GM19043 (cell line): ENCODE measurements at regions not wholly inside any gene's neighbourhood (a gene's known extent, or its start where the extent isn't known, plus 50 kb on each side); places are given as distances from the start of the nearest gene placed in this dataset.

ENCODE experiments used
- ATAC-seq: cut with Tn5 transposase; IDR thresholded peaks from one replicate; pipeline ENCODE4 v1.9.1; 2021; ENCODE audit warnings: low read depth; ENCODE audit not compliant: unreplicated experiment

DNA sequence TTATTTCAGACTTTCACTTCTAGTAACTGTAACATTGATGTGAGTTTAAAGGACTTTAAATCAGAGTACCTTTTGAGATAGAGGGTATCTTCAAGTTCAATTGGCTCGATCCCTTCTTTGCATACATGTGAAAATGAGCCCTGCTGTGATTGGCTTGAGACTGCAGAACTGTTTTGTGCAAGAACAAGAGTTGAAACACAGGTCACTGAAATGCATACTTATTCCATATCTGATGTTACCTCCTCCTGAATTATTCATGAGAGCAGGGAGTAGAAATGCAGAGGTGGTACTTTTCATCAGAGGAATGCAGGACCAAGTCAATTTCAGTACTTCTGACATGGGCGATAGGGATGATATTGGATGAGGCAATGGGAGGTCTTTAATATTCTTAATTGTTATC lies 459.5 kb downstream of the TLR4 start:
- ATAC-seq: no peak

DNA sequence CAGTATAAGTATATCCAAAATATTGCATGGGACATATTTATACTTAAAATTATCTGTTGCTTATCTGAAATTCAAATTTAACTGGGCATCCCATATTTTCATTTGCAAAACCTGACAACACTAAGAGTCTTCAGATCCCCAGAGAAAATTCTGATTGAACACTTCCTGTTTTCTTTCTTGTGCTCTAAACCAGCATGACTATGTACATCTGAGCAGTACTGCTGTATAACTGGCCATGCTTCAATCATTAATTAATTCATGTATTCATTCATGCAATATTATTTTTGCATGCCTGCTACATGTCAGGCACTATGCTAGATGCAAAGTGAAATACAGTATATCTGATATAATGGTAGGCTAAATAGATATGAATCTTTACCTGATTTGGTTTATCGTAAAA lies 461.2 kb downstream of the TLR4 start:
- ATAC-seq: no peak

- no peak for ATAC-seq
These were observed 466.1 kb downstream of the TLR4 start for GRCh38 chr9:118170032-118170955.

DNA sequence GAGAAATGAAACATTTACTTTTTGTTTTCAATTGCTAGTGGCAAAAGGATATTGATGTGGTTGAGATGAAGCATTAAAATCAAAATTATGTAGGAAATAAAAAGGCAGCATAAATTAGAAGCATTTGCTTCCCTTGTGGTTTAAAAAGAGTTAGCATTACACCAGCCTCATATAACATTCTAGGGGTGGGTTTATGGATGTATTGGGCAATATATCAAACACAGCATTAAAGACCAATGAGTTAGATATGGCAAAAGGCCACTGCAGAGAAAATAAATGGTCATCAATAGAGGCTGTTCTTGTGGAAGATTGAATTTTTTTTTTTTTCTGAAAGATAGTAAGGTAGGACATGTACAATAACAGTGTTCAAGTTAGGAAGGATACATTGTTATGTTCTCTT lies 473.0 kb downstream of the TLR4 start:
- no peak for ATAC-seq

GRCh38 chr9:118183576-118183975 lies 479.4 kb downstream of the TLR4 start:
- no peak for ATAC-seq

GRCh38 chr9:118187408-118187807 lies 483.2 kb downstream of the TLR4 start:
- ATAC-seq: no peak

- no peak for ATAC-seq
These were observed 485.4 kb downstream of the TLR4 start for GRCh38 chr9:118189615-118190014.

- no peak for ATAC-seq
These were observed 488.6 kb downstream of the TLR4 start for GRCh38 chr9:118192807-118193206.

DNA sequence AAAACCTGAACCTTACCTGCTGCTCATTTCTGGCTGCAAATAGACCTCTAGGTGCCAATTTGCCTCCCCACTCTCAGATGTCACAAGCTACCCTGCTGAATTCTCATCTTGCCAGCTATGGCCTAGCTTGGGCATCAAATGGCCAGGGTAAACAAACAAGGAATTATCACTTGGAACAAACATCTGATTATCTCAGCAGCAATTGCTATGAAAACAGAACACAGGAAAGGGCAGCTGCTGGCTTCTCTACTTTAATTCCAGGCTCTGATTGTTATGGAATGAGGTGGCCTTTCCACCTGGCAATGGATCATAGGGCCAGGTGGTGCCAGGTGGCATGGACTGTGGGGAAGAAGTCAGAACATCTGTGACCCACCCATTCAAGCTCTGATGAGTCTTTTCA lies 505.1 kb downstream of the TLR4 start:
- no peak for ATAC-seq

DNA sequence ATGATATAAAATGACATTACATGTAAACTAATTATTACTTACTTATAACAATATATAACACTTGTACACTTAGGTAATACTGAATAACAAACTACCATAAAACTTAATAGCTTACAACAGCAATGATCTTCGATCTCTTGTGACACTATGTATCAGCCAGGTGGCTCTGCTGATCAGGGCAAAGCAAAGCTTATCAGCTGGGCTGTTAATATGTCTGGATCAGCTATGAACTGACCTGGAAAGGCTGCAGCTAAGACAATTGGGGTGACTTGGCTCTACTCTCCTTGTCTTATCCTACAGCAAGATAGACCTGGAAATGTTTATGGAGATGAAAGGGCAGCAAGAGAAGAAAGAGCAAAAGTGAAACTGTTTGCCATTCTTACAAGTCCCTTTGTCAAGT lies 511.3 kb downstream of the TLR4 start:
- no peak for ATAC-seq

DNA sequence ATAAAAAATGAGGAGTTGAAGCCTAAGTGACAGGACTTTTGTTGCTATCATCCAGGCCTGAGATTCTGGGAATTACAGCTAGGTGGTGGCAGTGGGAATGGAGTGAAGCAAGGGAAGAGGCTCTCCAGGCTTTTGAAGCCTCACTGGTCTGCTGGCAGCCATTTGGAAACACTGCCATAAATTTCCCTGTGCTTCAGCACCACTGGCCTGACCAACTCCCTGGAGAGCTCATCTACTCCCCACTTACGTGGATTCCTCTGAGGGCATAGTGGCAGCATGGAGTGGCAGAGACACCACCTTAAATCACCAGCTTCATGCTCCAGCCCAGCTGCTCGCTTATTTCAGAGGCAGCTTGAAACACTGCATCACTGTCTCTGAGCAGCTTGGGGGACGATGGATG lies 518.2 kb downstream of the TLR4 start:
- ATAC-seq: no peak

DNA sequence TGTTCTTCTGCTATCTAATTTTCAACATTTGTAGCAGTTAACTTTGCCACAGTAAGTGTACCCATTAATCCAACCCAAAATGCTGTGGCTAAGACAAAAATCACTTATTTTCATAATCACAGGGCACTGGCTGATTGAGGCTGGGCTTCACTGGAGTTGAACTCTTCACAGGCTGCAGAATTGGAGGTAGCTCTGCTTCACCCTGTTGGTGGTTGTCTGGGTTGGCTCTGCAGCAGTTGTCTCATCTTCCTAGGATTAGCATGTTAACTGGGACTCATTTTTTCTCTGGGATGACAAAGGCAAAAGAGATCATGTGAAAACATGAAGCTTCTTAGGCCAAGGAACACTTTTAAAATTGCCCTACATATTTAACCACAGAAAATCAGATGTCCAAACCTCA lies 518.9 kb downstream of the TLR4 start:
- ATAC-seq: no peak

- no peak for ATAC-seq
These were observed 526.1 kb downstream of the TLR4 start for GRCh38 chr9:118230329-118230728.

- ATAC-seq: no peak
These were observed 532.4 kb downstream of the TLR4 start for GRCh38 chr9:118236625-118237024.

GRCh38 chr9:118238139-118238538 lies 533.9 kb downstream of the TLR4 start:
- ATAC-seq: no peak

- ATAC-seq: no peak
These were observed 547.8 kb downstream of the TLR4 start for GRCh38 chr9:118252027-118252426.

DNA sequence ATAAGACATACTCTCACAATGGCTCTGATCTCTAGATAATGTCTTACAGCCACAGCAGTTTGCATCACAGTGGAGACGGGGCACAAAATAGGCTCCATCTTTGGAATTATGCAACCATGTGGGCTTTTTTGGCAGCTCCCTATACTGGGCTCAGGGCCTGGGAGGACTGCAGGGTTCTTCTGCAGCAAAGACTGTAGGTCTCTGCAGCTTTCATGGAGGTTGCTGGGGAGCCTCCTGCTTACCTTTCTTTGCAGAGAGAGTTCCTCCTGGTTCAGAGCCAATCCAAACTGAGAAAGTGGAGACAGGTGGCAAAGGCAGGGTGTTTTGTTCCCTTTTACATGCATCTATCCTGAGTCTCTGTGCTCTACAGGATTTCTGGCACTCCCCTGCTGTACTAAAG lies 558.0 kb downstream of the TLR4 start:
- ATAC-seq: no peak

GRCh38 chr9:118263949-118264348 lies 559.7 kb downstream of the TLR4 start:
- no peak for ATAC-seq

GRCh38 chr9:118268046-118268445 lies 563.8 kb downstream of the TLR4 start:
- no peak for ATAC-seq

DNA sequence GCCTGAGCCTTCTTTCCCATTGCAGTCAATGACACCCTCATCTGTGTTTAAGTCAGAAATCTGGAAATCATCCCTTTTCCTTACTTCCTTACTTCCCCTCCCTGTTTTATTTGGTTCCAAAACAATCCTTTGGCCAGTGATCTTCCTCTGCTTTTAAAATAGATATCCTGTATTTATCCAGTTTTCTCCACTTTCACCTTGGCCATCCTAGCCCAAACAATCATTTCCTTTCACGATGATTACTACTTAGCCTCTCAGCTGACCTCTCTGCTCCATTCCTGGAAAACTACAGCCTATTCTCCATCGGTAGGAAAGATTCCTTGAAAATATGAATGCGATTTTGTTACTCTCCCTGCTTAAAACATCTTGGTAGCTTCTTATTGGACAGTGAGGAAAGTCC lies 565.4 kb downstream of the TLR4 start:
- ATAC-seq: no peak

DNA sequence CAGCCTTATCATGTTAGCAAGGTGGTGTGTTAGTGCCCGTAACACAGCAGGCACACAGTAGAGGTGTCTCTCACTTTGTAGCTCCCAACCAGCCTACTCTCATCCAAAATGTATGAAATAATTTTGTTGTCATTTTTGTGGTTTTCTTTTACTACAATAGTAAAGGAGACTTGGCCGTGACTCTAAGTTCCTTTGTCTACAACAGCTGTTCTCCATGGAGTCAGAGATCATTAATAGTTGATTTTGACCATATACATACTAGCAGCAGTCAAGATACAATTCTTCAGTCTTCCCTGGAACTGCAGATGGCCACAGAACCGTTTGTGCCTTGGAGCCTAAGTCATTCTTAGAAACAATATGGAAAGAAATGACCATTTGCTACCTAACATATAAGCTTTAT lies 567.1 kb downstream of the TLR4 start:
- no peak for ATAC-seq

GRCh38 chr9:118271936-118272335 lies 567.7 kb downstream of the TLR4 start:
- ATAC-seq: no peak

DNA sequence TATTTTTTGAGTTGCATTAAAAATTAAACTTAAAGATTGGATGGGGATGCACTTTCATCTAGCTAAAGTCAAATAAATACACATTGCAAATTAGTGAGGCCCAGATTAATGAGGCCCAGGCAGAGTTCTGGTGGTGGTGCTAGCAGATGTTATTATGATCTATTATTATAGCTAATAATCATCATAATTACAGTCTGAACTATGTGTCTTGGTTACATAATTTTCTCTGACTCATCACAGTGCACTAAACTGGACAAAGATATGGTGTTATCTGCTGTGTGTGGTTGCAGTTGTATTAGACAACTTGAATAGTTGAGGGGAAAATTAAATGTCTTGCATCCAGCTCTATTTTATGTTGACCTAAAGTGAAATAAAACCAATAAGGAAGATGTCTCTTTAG lies 568.8 kb downstream of the TLR4 start:
- no peak for ATAC-seq
